ENCODE measurements at regions not wholly inside any gene's neighbourhood (a gene's known extent, or its start where the extent isn't known, plus 50 kb on each side); places are given as distances from the start of the nearest gene placed in this dataset.
A peak's percentile ranks its signal among the peaks of the same experiment; 100 is the strongest.
"Not testable (repeated sequence)": the region's sequence is repeated elsewhere in the genome, so short reads cannot be mapped to it uniquely, and the experiment has no call there.

- DNase-seq (ENCODE audit: low read depth); H3K4me3 ChIP-seq (ENCODE audit: low read depth, low read length): not testable (repeated sequence)
These were observed 5507.7 kb upstream of the TPTE start for GRCh38 chr21:5013455-5014304.

GRCh38 chr21:5015187-5015586 is 5506.2 kb upstream of the TPTE start:
- DNase-seq (ENCODE audit: low read depth); H3K4me3 ChIP-seq (ENCODE audit: low read depth, low read length): not testable (repeated sequence)

- not testable (repeated sequence) for H3K4me3 ChIP-seq (ENCODE audit: low read depth, low read length)
These were observed 5502.3 kb upstream of the TPTE start for GRCh38 chr21:5019120-5019519.

GRCh38 chr21:5021815-5022214 is 5499.6 kb upstream of the TPTE start:
- DNase-seq (ENCODE audit: low read depth); H3K4me3 ChIP-seq (ENCODE audit: low read depth, low read length): not testable (repeated sequence)

More at GRCh38 chr21:5019120-5019519, 5502.3 kb upstream of the TPTE start:
- not testable (repeated sequence) for DNase-seq (ENCODE audit: low read depth)

DNA sequence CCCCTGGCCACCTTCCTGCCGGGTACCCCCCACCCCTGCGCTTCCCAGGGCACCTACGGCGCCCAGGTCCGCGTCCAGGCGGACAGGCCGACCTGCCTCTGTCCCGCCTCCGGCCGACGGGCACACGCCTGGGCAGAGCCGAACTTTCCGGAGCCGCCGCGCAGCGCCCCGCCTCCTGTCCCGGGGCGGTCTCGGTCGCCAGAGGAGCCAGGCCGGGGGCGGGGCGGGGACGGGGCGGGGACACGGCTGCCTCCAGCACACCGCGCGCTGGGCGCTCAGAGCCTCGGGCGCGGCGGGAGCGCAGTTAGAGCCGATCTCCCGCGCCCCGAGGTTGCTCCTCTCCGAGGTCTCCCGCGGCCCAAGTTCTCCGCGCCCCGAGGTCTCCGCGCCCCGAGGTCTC is 5499.1 kb upstream of the TPTE start:
- DNase-seq (ENCODE audit: low read depth); H3K4me3 ChIP-seq (ENCODE audit: low read depth, low read length): not testable (repeated sequence)

- not testable (repeated sequence) for DNase-seq (ENCODE audit: low read depth); H3K4me3 ChIP-seq (ENCODE audit: low read depth, low read length)
These were observed 5498.6 kb upstream of the TPTE start for GRCh38 chr21:5022748-5023147.

- H3K4me3 ChIP-seq (ENCODE audit: low read depth, low read length); DNase-seq (ENCODE audit: low read depth): not testable (repeated sequence)
These were observed 5486.2 kb upstream of the TPTE start for GRCh38 chr21:5035147-5035546.

- not testable (repeated sequence) for DNase-seq (ENCODE audit: low read depth); H3K4me3 ChIP-seq (ENCODE audit: low read depth, low read length)
These were observed 5485.8 kb upstream of the TPTE start for GRCh38 chr21:5035587-5035986.

DNA sequence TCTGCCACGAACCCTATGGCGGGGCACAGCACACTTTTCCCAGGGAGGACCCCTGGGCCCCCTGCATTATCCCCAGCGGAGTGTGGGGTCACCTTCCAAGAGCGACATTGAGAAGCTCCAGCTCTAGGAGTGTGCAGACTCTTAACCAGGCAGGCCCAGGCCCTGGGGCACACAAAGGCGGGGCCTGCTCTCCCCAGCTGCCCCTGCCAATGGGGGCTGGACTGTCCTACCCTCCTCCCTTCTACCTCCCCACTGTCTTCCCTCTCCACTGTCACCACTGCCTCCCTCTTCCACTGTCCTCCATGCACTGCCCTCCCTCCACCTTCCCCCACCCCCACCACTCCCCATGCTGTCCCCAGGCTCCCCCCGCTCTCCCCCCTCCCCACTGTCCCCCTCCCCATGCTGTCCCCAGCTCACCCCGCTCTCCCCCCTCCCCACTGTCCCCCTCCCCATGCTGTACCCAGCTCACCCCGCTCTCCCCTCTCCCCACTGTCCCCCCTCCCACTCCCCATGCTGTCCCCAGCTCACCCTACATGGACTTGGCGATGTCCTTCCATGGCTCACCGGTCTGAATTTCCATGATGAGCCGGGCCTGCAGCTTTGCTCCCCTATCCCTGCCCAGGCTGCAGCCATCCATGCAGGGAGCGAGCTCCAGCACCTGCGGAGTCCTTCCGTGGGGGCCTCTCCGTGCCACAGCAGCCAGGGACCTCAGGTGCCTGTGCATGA is 5483.6 kb upstream of the TPTE start:
- not testable (repeated sequence) for H3K4me3 ChIP-seq (ENCODE audit: low read depth, low read length); DNase-seq (ENCODE audit: low read depth)

- H3K4me3 ChIP-seq (ENCODE audit: low read depth, low read length); DNase-seq (ENCODE audit: low read depth): not testable (repeated sequence)
These were observed 5481.5 kb upstream of the TPTE start for GRCh38 chr21:5039926-5040325.

- not testable (repeated sequence) for H3K4me3 ChIP-seq (ENCODE audit: low read depth, low read length); DNase-seq (ENCODE audit: low read depth)
These were observed 5478.8 kb upstream of the TPTE start for GRCh38 chr21:5042583-5042982.

DNA sequence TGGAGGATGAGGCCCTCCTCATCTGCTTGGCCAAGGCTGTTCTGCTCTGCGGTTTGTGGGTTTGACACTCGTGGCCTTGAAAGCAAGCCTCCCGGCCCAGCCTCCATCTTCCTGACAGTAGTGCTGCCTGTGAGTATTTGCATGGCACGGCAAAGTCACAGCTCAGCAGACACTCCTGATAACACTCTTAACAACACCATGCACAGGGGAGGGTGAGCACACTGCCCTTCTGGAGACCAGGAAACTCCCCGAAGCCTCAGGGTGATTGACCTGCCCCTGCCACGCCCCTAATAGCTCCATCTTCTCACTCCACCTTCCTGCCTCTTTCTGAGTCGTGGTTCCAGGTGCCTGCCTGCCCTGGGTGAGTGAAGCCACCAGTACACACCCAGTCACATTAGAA is 5476.6 kb upstream of the TPTE start:
- not testable (repeated sequence) for H3K4me3 ChIP-seq (ENCODE audit: low read depth, low read length); DNase-seq (ENCODE audit: low read depth)

GRCh38 chr21:5051303-5052018 is 5469.9 kb upstream of the TPTE start:
- not testable (repeated sequence) for H3K4me3 ChIP-seq (ENCODE audit: low read depth, low read length); DNase-seq (ENCODE audit: low read depth)

- DNase-seq (ENCODE audit: low read depth), result peak; percentile 52
- not testable (repeated sequence) for H3K4me3 ChIP-seq (ENCODE audit: low read depth, low read length)
These were observed 5466.2 kb upstream of the TPTE start for GRCh38 chr21:5055027-5055754.

DNA sequence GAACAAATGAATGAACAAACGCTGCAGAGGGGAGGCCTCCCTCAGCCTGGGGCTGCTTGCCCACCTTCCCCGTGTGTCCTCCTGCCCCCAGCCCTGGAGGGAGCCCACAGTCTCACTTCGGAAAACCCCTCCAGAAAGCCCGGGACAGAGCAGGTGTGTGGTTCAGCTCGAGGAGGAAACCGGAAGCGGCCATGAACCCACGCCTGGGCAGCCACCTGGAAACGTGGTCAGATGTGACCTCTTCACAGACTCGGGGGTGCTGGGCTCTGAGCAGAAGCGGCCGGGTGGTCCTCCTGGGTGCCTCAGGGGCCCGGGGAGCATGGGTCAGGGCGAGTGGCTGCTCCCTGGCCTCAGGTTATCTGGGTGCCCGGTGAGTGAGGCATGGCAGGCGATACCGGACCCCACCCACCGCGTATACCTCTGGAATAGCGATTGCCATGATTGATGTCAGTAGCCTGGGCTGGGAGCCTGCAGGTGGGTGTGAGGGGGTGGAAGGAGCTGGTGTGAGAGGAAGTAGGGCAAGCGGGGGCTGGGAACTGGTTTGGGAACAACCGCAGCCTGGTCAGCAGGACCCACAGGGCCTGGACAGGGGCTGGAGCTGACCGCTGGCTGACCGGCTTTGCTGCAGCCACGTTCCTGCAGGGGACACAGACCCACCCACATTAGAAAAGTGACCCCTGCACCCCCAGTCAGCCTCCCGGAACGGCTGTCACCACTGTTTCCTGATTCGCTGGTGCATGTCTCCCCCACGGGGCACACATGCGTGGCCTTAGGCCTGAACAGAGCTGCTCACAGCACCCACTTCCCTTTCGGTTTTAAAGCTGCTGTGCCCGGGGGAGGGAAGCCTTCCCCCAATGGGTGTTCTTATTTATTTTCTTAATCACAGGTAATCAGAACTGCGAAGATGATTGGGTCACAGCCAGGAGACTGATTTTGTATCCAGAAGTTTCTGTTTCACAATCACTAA is 5465.1 kb upstream of the TPTE start:
- not testable (repeated sequence) for DNase-seq (ENCODE audit: low read depth); H3K4me3 ChIP-seq (ENCODE audit: low read depth, low read length)

DNA sequence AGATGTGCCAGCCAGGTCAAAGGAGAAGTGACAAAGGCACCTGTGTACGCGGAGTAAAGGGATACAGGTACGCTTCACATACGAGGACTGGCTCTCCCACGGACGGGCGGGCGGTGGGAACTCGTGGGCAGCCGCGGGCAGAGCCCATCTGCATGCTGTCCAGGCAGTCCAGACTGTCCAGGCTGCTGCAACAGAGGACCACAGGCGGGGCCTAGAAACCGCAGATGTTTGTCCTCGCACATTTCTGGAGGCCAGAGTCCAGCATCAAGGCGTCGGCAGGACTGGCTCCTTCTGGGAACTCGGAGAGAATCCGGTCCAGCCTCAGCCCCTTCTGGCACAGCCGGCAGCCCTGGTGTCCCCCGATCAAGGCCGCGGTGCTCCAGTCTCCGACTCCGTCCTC is 5464.3 kb upstream of the TPTE start:
- not testable (repeated sequence) for H3K4me3 ChIP-seq (ENCODE audit: low read depth, low read length); DNase-seq (ENCODE audit: low read depth)

DNA sequence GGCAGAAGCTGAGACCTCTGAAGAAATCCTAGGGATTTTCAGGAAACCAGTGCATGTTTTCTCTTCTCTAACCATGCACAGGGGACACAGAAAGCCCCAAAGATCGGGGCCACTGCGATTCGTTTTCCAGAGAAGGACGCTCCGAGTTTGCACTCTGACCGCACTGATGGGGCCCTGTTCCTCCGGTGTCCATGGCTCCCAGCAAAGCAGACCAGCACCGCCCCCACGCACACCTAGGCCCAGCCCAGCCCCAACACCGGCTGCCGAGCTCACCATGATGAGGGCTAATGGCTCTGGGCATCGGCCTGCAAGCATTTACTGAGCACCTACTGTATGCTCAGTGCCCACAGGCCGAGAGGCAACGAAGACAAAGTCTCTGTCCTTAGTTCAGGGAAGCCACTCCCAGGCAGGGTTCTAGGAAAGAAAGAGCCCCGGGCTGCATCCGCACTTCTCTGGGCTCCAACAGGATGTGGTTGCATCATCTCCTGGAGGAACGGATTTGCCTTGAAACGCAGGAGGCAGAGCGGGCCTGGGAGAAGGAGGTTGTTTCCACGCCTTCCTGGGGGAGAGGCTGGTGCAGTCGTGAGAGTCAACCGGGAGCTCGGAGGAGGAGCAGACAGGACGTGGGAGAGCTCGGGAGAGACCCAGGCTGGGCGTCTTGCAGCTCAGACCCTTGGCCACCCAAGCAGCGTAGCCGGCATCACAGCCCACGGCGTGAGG is 5460.9 kb upstream of the TPTE start:
- not testable (repeated sequence) for DNase-seq (ENCODE audit: low read depth); H3K4me3 ChIP-seq (ENCODE audit: low read depth, low read length)

Measured in NB4 (cell line).